SK-N-SH treated with all-trans-retinoic acid at 6 μM for 48 hours (cell line): ENCODE measurements at regions not wholly inside any gene's neighbourhood (a gene's known extent, or its start where the extent isn't known, plus 50 kb on each side); places are given as distances from the start of the nearest gene placed in this dataset.

Source experiments
- ARNTL ChIP-seq: fragments of 450-650 bp; formaldehyde crosslinking; IDR thresholded peaks from 2 replicates; pipeline ENCODE4 v1.5.0; 2020; ENCODE audit warnings: low read depth, mild to moderate bottlenecking, moderate library complexity, borderline replicate concordance
- CSDC2 ChIP-seq: fragments of 250-450 bp; sonication (Bioruptor Pico); IDR thresholded peaks from 2 replicates; pipeline ENCODE4 v1.5.0; 2020; ENCODE audit warnings: mild to moderate bottlenecking, moderate library complexity
- ESRRG ChIP-seq: fragments of 250-450 bp; sonication (Bioruptor Pico); IDR thresholded peaks from 2 replicates; pipeline ENCODE4 v1.6.1; 2021; ENCODE audit warnings: mild to moderate bottlenecking
- ZFP3 ChIP-seq: fragments of 250-450 bp; sonication (Bioruptor Pico); IDR thresholded peaks from 2 replicates; pipeline ENCODE4 v1.5.0; 2020; ENCODE audit warnings: mild to moderate bottlenecking, moderate library complexity
- ZFP30 ChIP-seq: fragments of 450-650 bp; formaldehyde crosslinking; IDR thresholded peaks from 2 replicates; pipeline ENCODE4 v1.5.0; 2022; ENCODE audit warnings: mild to moderate bottlenecking, moderate library complexity

DNA sequence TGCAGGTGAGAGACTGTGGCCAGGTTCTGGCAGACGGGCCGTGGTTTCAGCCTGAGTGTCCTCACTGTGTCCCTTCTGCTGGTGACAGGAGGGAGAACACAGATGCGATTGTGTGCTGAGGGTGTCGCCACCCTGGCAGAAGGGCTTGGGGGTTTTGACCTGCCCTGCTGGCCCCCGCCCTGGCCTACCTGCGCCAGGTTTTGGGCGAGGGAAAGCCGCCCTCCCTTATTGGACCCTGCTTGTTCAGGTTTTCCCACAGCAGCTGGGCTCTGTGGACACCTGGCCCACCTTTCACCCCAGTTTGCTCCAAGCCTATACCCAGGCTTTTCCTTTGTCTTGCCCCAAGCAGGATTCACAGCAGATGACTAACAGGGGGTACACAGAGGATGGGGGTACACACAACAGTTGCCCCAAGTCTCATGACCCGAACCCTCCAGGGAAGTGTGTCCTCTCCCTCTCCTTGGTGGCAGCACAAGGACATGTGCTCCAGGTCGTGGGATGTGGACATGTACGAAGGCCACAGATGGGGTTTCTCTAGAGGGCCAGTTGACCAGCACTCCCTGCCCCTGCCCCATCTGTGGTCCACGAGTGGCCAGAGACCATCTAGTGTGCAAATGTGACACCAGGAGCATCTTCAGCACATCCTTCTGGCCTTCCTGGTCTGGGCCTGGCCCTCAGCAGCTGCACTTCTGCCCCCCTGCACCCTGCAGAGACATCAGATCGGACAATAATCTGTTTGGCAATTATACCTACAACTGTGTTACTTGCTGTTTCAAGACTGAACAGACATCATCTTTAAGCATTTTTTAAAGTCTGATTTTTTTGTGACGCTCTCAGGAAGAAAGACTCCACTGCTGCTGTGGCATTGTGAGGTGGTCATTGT lies 265.8 kb upstream of the IRX4 start:
- no peak for TF ChIP-seq ZFP30 (CRISPR knock-in tag)
- TF ChIP-seq ZFP3 (CRISPR knock-in tag): no peak
- no peak for TF ChIP-seq ARNTL
- no peak for TF ChIP-seq ESRRG (CRISPR knock-in tag)
- TF ChIP-seq CSDC2 (CRISPR knock-in tag): no peak
